Mononuclear cell (primary cell): ENCODE measurements at regions not wholly inside any gene's neighbourhood (a gene's known extent, or its start where the extent isn't known, plus 50 kb on each side); places are given as distances from the start of the nearest gene placed in this dataset.
"Not testable (repeated sequence)": the region's sequence is repeated elsewhere in the genome, so short reads cannot be mapped to it uniquely, and the experiment has no call there.

Experiments used
- H3K27me3 ChIP-seq: 2 replicates; pipeline ENCODE4 v1.6.0; 2011; ENCODE audit warnings: low read length, control low read depth; ENCODE audit not compliant: insufficient read depth
- H3K4me1 ChIP-seq: 2 replicates; pipeline ENCODE4 v1.5.1; 2011; ENCODE audit warnings: mild to moderate bottlenecking, low read length, control low read depth; ENCODE audit not compliant: insufficient read depth
- H3K4me3 ChIP-seq: 2 replicates; pipeline ENCODE4 v1.5.1; 2011; ENCODE audit warnings: mild to moderate bottlenecking, low read length, moderate library complexity
- H3K9me3 ChIP-seq: 2 replicates; pipeline ENCODE4 v1.5.1; 2011; ENCODE audit warnings: low read depth, mild to moderate bottlenecking, control low read depth, low read length

GRCh38 chr22:27073601-27074425 lies 416.4 kb downstream of the MIAT start:
- no peaks in the 10 kb centered on the region for H3K4me1 ChIP-seq

GRCh38 chr22:27075028-27075678 lies 417.8 kb downstream of the MIAT start:
- H3K4me3 ChIP-seq: no peak overlapping the region

More at GRCh38 chr22:27073601-27074425, 416.4 kb downstream of the MIAT start:
- no peaks in the 10 kb centered on the region for H3K9me3 ChIP-seq
- H3K4me3 ChIP-seq: no peak overlapping the region
- H3K27me3 ChIP-seq: no peaks in the 10 kb centered on the region

GRCh38 chr22:27075891-27076290 lies 418.5 kb downstream of the MIAT start:
- Histone ChIP-seq H3K27me3 (no peaks in the 10 kb centered on the region), H3K9me3 (no peaks in the 10 kb centered on the region), H3K4me3 (no peak overlapping the region), H3K4me1 (no peaks in the 10 kb centered on the region)

More at GRCh38 chr22:27075028-27075678, 417.8 kb downstream of the MIAT start:
- H3K4me1 ChIP-seq: no peaks in the 10 kb centered on the region
- no peaks in the 10 kb centered on the region for H3K27me3 ChIP-seq
- no peaks in the 10 kb centered on the region for H3K9me3 ChIP-seq

GRCh38 chr22:27078064-27078463 lies 420.7 kb downstream of the MIAT start:
- H3K4me1 ChIP-seq, H3K27me3 ChIP-seq, H3K9me3 ChIP-seq, H3K4me3 ChIP-seq: not testable (repeated sequence)

GRCh38 chr22:27080036-27080578 lies 422.7 kb downstream of the MIAT start:
- Histone ChIP-seq H3K27me3 (no peaks in the 10 kb centered on the region), H3K4me1 (no peaks in the 10 kb centered on the region), H3K4me3 (no peak overlapping the region), H3K9me3 (no peaks in the 10 kb centered on the region)

- H3K4me3 ChIP-seq: no peak overlapping the region
- no peaks in the 10 kb centered on the region for H3K9me3 ChIP-seq
- no peaks in the 10 kb centered on the region for H3K27me3 ChIP-seq
These were observed 423.5 kb downstream of the MIAT start for GRCh38 chr22:27080863-27081262.

GRCh38 chr22:27083610-27084009 lies 426.2 kb downstream of the MIAT start:
- Histone ChIP-seq H3K9me3 (no peaks in the 10 kb centered on the region), H3K4me3 (no peak overlapping the region), H3K27me3 (peaks cover 3% of the 10 kb centered on the region), H3K4me1 (no peaks in the 10 kb centered on the region)

More at GRCh38 chr22:27080863-27081262, 423.5 kb downstream of the MIAT start:
- H3K4me1 ChIP-seq: no peaks in the 10 kb centered on the region

- Histone ChIP-seq H3K4me1 (no peaks in the 10 kb centered on the region), H3K9me3 (no peaks in the 10 kb centered on the region), H3K4me3 (no peak overlapping the region), H3K27me3 (peaks cover 3% of the 10 kb centered on the region)
These were observed 426.7 kb downstream of the MIAT start for GRCh38 chr22:27084130-27084529.

GRCh38 chr22:27086080-27087044 lies 429.0 kb downstream of the MIAT start:
- H3K9me3 ChIP-seq: no peaks in the 10 kb centered on the region
- H3K4me3 ChIP-seq: no peak overlapping the region
- peaks cover 3% of the 10 kb centered on the region for H3K27me3 ChIP-seq
- H3K4me1 ChIP-seq: no peaks in the 10 kb centered on the region

GRCh38 chr22:27087051-27087450 lies 429.7 kb downstream of the MIAT start:
- Histone ChIP-seq H3K9me3 (no peaks in the 10 kb centered on the region), H3K4me1 (no peaks in the 10 kb centered on the region), H3K4me3 (no peak overlapping the region), H3K27me3 (peaks cover 3% of the 10 kb centered on the region)

- Histone ChIP-seq H3K27me3 (peaks cover 3% of the 10 kb centered on the region), H3K4me1 (no peaks in the 10 kb centered on the region), H3K4me3 (no peak overlapping the region), H3K9me3 (no peaks in the 10 kb centered on the region)
These were observed 430.6 kb downstream of the MIAT start for GRCh38 chr22:27088026-27088425.

GRCh38 chr22:27089264-27089663 lies 431.9 kb downstream of the MIAT start:
- H3K4me3 ChIP-seq: no peak overlapping the region
- no peaks in the 10 kb centered on the region for H3K4me1 ChIP-seq
- H3K9me3 ChIP-seq: no peaks in the 10 kb centered on the region
- H3K27me3 ChIP-seq: peaks cover 3% of the 10 kb centered on the region

GRCh38 chr22:27090611-27091011 lies 433.2 kb downstream of the MIAT start:
- H3K4me3 ChIP-seq: no peak overlapping the region
- peaks cover 3% of the 10 kb centered on the region for H3K27me3 ChIP-seq
- H3K4me1 ChIP-seq: no peaks in the 10 kb centered on the region
- no peaks in the 10 kb centered on the region for H3K9me3 ChIP-seq

GRCh38 chr22:27093422-27093821 lies 436.0 kb downstream of the MIAT start:
- no peaks in the 10 kb centered on the region for H3K4me1 ChIP-seq

More at GRCh38 chr22:27093422-27093821, 436.0 kb downstream of the MIAT start:
- Histone ChIP-seq H3K27me3 (no peaks in the 10 kb centered on the region), H3K4me3 (no peak overlapping the region), H3K9me3 (no peaks in the 10 kb centered on the region)
